ENCODE measurements at regions not wholly inside any gene's neighbourhood (a gene's known extent, or its start where the extent isn't known, plus 50 kb on each side); places are given as distances from the start of the nearest gene placed in this dataset.
"Not testable (repeated sequence)": the region's sequence is repeated elsewhere in the genome, so short reads cannot be mapped to it uniquely, and the experiment has no call there.

- DNase-seq (ENCODE audit: low read depth): no peak
These were observed 619.0 kb upstream of the CHRM3 start for GRCh38 chr1:238767321-238767720.

- DNase-seq (ENCODE audit: low read depth): no peak
These were observed 621.6 kb upstream of the CHRM3 start for GRCh38 chr1:238764779-238765178.

GRCh38 chr1:238753252-238753651, 633.1 kb upstream of the CHRM3 start:
- DNase-seq (ENCODE audit: low read depth): no peak

- no peak for DNase-seq (ENCODE audit: low read depth)
These were observed 634.0 kb upstream of the CHRM3 start for GRCh38 chr1:238752327-238752726.

GRCh38 chr1:238745069-238745468, 641.3 kb upstream of the CHRM3 start:
- no peak for DNase-seq (ENCODE audit: low read depth)

- no peak for DNase-seq (ENCODE audit: low read depth)
These were observed 647.5 kb upstream of the CHRM3 start for GRCh38 chr1:238738892-238739291.

GRCh38 chr1:238727670-238728069, 658.7 kb upstream of the CHRM3 start:
- DNase-seq (ENCODE audit: low read depth): no peak

GRCh38 chr1:238722812-238723211, 663.6 kb upstream of the CHRM3 start:
- DNase-seq (ENCODE audit: low read depth): no peak

- no peak for DNase-seq (ENCODE audit: low read depth)
These were observed 675.7 kb upstream of the CHRM3 start for GRCh38 chr1:238710697-238711096.

GRCh38 chr1:238701024-238701423, 685.3 kb upstream of the CHRM3 start:
- DNase-seq (ENCODE audit: low read depth): no peak

GRCh38 chr1:238690415-238690814, 696.0 kb upstream of the CHRM3 start:
- DNase-seq (ENCODE audit: low read depth): peak; percentile 31

GRCh38 chr1:238684576-238684975, 701.8 kb upstream of the CHRM3 start:
- not testable (repeated sequence) for DNase-seq (ENCODE audit: low read depth)

- no peak for DNase-seq (ENCODE audit: low read depth)
These were observed 704.9 kb upstream of the CHRM3 start for GRCh38 chr1:238681451-238681850.

- DNase-seq (ENCODE audit: low read depth): peak; percentile 22
These were observed 705.3 kb upstream of the CHRM3 start for GRCh38 chr1:238681021-238681420.

GRCh38 chr1:238677567-238677966, 708.8 kb upstream of the CHRM3 start:
- DNase-seq (ENCODE audit: low read depth): peak; percentile 51

GRCh38 chr1:238675221-238675620, 711.1 kb upstream of the CHRM3 start:
- DNase-seq (ENCODE audit: low read depth): peak; percentile 77

GRCh38 chr1:238674316-238674715, 712.1 kb upstream of the CHRM3 start:
- peak; percentile 25 for DNase-seq (ENCODE audit: low read depth)

- no peak for DNase-seq (ENCODE audit: low read depth)
These were observed 712.8 kb upstream of the CHRM3 start for GRCh38 chr1:238673561-238673960.

GRCh38 chr1:238672806-238673205, 713.6 kb upstream of the CHRM3 start:
- no peak for DNase-seq (ENCODE audit: low read depth)

GRCh38 chr1:238672262-238672661, 714.1 kb upstream of the CHRM3 start:
- DNase-seq (ENCODE audit: low read depth): peak; percentile 41

- no peak for DNase-seq (ENCODE audit: low read depth)
These were observed 722.2 kb upstream of the CHRM3 start for GRCh38 chr1:238664139-238664538.

GRCh38 chr1:238660849-238661248, 725.5 kb upstream of the CHRM3 start:
- DNase-seq (ENCODE audit: low read depth): no peak

- peak; percentile 86 for DNase-seq (ENCODE audit: low read depth)
These were observed 727.6 kb upstream of the CHRM3 start for GRCh38 chr1:238658763-238659162.

GRCh38 chr1:238653693-238654321, 732.6 kb upstream of the CHRM3 start:
- DNase-seq (ENCODE audit: low read depth): peak; percentile 74
